GM21447 (cell line): ENCODE measurements at regions not wholly inside any gene's neighbourhood (a gene's known extent, or its start where the extent isn't known, plus 50 kb on each side); places are given as distances from the start of the nearest gene placed in this dataset.
"Not testable (repeated sequence)": the region's sequence is repeated elsewhere in the genome, so short reads cannot be mapped to it uniquely, and the experiment has no call there.

ENCODE experiments used
- ATAC-seq: cut with Tn5 transposase; IDR thresholded peaks from one replicate; pipeline ENCODE4 v1.9.1; 2021; ENCODE audit not compliant: unreplicated experiment

GRCh38 chr12:13367973-13368372, 171.4 kb downstream of the EMP1 start:
- ATAC-seq, result no peak

- no peak for ATAC-seq
Measured at GRCh38 chr12:13365748-13366366, 169.3 kb downstream of the EMP1 start.

- ATAC-seq, result peak; percentile 92
Measured at GRCh38 chr12:13362260-13362841, 165.8 kb downstream of the EMP1 start.

DNA sequence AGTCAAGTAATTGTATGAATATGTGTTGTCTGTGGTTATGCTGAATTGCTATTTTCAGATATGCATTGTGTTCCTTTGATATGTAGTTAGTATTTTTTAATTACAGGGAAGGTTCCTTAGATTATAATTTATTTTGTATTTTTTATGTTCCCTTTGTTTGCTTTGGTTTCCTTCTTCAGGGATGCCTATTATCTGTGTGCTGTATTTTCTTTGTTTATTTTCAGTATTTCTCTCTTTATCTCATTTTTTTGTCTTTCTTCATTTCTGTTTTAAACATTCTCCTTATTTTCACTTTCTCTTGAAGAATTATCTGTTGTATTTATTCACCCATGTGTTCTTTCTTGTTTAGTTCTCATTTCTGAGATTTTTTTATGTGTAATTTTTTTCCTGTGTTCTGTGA, 163.1 kb downstream of the EMP1 start:
- ATAC-seq, result no peak

GRCh38 chr12:13358391-13358905, 161.9 kb downstream of the EMP1 start:
- ATAC-seq, result no peak

DNA sequence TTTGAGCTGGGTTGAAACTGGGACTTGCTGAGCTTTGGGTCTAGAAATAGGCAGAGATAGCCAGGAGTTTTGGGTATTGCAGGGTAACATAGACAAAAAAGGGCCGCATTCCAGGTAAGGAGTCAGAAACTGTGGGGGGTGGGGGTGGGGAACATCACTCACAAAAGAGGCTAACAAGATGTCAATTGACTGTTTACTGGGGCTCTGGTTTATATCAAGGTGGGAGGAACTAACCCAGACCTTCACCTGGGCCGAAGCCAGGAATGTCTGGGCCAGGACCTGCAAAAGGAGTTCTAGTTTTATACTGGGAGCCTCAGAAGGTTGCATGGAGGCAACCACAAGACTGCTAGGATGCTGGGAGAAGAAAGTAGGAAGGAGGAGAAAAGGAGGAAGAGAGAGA, 154.4 kb downstream of the EMP1 start:
- no peak for ATAC-seq

DNA sequence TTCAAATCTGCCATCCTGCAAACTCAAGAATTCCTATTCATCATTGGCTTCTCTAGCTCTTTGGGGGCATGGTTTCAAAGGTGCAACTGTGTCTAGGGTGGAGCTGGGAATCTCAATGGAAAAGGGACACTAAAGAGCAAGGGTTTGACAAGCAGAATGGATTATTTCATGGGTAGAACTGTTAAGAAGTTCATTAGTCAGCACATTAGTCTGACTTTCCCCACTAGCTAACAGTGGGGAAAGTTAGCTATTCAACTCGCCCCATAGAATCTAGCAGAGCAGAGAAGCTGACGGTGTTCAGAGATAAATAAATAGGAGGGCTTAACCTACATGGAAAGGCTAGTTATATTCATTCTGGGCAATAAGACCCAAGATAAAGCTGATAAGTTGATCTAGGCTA, 153.9 kb downstream of the EMP1 start:
- ATAC-seq, result no peak

DNA sequence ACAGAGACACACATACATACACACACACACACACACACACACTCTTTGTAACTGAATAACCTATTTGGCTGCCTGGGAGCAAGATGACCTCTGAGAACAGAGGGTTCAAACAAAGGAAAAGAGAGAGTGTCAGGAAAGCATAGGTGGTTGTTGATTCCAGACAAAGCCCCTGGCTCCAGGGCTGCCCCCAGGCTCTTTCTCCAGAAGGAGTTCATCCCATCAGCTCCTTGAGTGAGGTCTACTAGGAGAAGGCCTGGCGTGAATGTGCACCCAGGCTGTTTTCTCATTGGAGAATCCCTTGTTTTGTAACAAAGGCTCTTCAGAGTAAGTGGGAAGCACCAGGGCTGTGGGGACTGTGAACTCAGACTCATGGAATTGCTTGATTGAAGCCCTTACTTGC, 151.9 kb downstream of the EMP1 start:
- ATAC-seq, result no peak

DNA sequence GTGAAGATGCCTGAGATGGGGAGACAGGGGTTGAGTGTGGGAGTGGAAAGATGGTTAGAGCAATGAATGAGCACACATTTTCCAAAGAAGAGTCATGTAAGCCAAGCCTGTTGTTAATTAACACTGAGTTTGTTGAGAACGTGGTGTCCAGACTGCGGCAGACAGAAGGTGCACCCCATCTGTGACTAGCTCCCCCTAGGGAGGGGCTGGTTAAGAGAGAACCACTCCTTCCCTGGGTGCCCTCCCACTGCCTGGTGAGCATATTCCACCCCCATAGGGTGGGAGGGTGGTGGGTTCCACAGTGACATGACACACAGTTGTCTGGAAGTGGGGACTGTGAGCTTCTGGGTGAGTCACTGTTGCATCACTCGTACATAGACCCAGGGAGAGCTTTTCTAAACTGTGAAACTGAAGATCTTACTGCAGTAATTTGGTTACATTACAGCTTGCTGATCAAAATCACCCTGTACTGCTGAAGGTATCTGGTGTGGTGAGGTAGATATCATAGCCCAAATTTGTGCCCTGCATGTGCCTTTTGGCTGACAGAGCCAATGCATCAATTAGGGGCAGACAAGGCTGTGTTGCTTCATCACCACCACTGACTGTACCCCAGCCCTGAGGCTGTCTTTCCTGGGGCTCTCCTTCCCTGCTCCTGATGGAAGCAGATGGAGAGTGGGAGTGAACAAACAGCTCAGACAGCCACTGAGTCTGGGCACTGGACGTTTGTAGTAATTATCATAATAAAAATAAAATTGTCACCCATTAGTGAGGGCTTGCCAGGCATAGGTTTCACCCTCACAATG, 150.9 kb downstream of the EMP1 start:
- no peak for ATAC-seq

- ATAC-seq, result no peak
Measured at GRCh38 chr12:13345722-13346121, 149.2 kb downstream of the EMP1 start.

GRCh38 chr12:13343375-13343774, 146.8 kb downstream of the EMP1 start:
- no peak for ATAC-seq

DNA sequence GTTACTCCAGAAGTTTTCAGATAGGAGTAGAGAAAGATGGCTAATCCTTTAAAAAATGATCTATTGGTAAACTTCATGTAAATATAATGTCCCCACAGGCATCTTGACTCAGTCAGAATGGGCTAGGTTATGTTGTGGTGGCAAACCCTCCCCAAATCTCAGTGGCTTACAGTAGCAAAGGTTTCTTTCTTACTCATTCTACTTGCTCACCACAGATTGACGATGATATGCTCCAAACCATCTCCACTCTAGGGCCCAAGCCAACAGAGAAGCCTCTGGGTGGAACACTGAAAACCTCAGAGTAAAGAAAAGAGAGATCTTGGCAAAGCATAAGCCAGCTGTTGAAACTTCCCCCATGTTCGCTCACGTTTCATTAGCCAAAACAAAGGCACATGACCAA, 146.4 kb downstream of the EMP1 start:
- no peak for ATAC-seq

GRCh38 chr12:13340149-13340548, 143.6 kb downstream of the EMP1 start:
- ATAC-seq, result no peak

GRCh38 chr12:13339538-13339937, 143.0 kb downstream of the EMP1 start:
- no peak for ATAC-seq

- ATAC-seq, result no peak
Measured at GRCh38 chr12:13339091-13339490, 142.6 kb downstream of the EMP1 start.

GRCh38 chr12:13337791-13338190, 141.3 kb downstream of the EMP1 start:
- no peak for ATAC-seq

- no peak for ATAC-seq
Measured at GRCh38 chr12:13336216-13336615, 139.7 kb downstream of the EMP1 start.

DNA sequence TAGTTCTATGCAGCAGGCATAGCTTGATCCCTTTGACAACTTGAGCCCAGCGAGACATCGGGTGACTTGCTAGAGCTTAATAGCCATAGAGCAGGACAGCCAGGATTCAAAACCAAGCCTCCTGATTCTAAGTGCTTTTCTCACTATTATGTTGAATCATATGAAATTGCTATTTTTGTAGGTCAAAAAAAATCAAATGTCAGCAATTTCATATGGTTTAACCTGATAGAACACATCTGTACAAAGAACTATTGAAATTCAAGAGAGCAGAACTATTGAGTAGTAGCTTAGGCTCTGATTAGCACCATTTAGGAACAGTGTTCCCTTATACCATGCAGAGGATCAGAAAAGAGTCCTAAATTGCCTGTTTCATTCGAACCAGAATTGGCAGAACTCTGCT, 132.0 kb downstream of the EMP1 start:
- ATAC-seq, result no peak

- no peak for ATAC-seq
Measured at GRCh38 chr12:13326076-13326475, 129.6 kb downstream of the EMP1 start.

GRCh38 chr12:13325037-13325436, 128.5 kb downstream of the EMP1 start:
- ATAC-seq, result not testable (repeated sequence)

DNA sequence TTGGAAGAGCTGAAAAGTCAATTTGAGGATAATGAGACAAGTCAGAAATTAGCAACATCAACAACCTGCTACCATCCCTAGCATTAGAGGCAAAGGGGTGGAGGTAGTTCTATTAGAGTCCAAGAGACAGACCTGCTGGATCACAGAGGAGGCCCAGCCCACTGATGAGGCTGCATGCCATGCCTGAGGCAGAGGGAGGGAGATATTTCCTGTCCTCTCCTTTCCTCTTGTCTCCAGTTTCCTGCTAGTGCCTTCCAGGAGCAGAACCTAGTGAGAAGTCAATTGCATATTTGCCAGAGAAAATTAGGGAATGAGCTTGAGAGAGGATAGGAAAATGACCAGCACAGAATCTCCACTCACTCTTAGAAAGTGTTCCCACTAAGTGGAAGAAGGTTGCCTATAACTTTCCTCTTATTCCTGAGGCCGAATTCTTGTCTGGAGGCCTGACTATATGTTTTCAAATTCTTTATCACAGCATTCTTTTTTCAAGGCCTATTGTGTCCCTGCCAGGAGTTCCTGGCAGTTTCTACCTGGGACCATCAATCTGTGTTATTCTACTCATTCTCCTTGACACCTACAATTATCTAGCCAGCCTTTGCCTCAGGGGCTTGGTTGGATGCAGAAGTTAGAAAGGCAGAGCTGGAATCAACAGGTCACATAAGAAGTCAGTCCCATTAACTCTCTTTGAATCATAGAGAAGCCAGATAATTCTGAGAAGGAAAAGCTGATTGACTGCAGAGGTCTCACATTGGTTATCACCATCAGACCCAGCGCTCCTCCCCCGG, 121.9 kb downstream of the EMP1 start:
- ATAC-seq, result no peak
